ENCODE measurements at regions not wholly inside any gene's neighbourhood (a gene's known extent, or its start where the extent isn't known, plus 50 kb on each side); places are given as distances from the start of the nearest gene placed in this dataset.

DNA sequence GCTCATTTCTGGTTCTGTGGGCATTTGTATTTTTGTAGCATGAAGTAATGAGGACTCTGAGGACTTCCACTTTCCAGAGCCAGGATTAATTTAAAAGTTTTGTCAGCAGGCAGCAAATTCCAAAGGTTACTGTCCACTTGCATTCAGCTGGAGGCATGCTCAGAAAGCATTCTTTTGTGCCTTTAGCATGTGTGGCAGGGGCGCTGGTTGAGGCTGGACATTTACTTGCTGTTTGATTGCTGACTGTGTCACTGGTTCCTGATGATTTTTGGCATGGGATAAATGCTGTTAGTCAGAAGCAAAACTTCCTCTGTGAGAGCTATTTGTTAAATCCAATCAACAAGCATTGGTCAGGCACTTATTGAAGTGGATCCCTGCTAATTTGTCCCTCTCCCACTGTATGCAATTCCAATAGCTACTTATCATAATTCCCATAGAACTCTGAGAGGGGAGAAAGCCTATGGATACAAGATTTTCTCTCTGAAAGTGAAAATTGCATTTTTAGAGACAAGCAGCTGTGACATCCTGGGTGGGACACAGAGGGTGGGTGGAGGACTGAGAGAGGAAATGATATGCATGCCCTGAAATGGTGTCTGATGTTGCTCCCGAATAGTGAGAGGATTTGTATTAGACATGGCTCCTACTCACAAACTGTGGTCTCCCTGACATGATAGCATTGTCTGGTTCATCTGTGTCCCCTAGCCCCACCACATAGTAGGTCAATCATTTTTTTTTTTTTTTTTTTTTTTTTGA, 161.2 kb upstream of the WDR11 start:
- no peaks in the 10 kb centered on the region for H3K27me3 ChIP-seq (ENCODE audit: insufficient read depth, low read length, poor library complexity)
- no peak overlapping the region for H2BK15ac ChIP-seq (replicated peaks; ENCODE audit: low read depth)
- no peak overlapping the region for H4K5ac ChIP-seq (ENCODE audit: low read length)
- no peak overlapping the region for H3K4ac ChIP-seq (ENCODE audit: low read depth, low read length)
- H3K9ac ChIP-seq (ENCODE audit: low read length), result no peak overlapping the region
- no peak overlapping the region for H2BK120ac ChIP-seq (ENCODE audit: low read depth, low read length)
- H3K79me1 ChIP-seq (ENCODE audit: low read length), result no peaks in the 10 kb centered on the region
- no peak for DNase-seq
- no peak overlapping the region for H3K4me2 ChIP-seq (ENCODE audit: low read length)
- H2BK5ac ChIP-seq (ENCODE audit: low read length), result no peak overlapping the region
- H3K4me1 ChIP-seq (ENCODE audit: control insufficient read depth, low read depth, low read length), result peaks cover 10% of the 10 kb centered on the region
- H3K4me3 ChIP-seq (ENCODE audit: low read length), result no peak overlapping the region
- no CpG with 5 or more reads among the region's 2 CpGs for WGBS (ENCODE audit: extremely low coverage, insufficient coverage, low lambda C conversion rate)
- H3K36me3 ChIP-seq (ENCODE audit: control insufficient read depth, insufficient read depth, low read length), result no peaks in the 10 kb centered on the region
- H3K56ac ChIP-seq (ENCODE audit: low read length), result peak overlapping the region; percentile 56
- no peak overlapping the region for H4K8ac ChIP-seq (ENCODE audit: low read depth, low read length)
- H2AK5ac ChIP-seq (ENCODE audit: low read length), result no peak overlapping the region
- no peak overlapping the region for H3K18ac ChIP-seq (ENCODE audit: low read length)
- H3K27ac ChIP-seq (ENCODE audit: low read depth, low read length), result no peak overlapping the region
- H3K23ac ChIP-seq (ENCODE audit: low read length), result no peak overlapping the region
- no peaks in the 10 kb centered on the region for H3K79me2 ChIP-seq (ENCODE audit: control insufficient read depth, insufficient read depth, low read length)

- H4K5ac ChIP-seq (ENCODE audit: low read length), result no peak overlapping the region
- H3K27me3 ChIP-seq (ENCODE audit: insufficient read depth, low read length, poor library complexity), result no peaks in the 10 kb centered on the region
- H3K56ac ChIP-seq (ENCODE audit: low read length), result no peak overlapping the region
- H3K4ac ChIP-seq (ENCODE audit: low read depth, low read length), result no peak overlapping the region
- no peak overlapping the region for H2BK120ac ChIP-seq (ENCODE audit: low read depth, low read length)
- no peak overlapping the region for H3K18ac ChIP-seq (ENCODE audit: low read length)
- H3K4me3 ChIP-seq (ENCODE audit: low read length), result no peak overlapping the region
- no peak overlapping the region for H3K4me2 ChIP-seq (ENCODE audit: low read length)
- H2BK15ac ChIP-seq (replicated peaks; ENCODE audit: low read depth), result no peak overlapping the region
- WGBS (ENCODE audit: extremely low coverage, insufficient coverage, low lambda C conversion rate), result no CpG with 5 or more reads among the region's 3 CpGs
- no peak overlapping the region for H3K27ac ChIP-seq (ENCODE audit: low read depth, low read length)
- no peak overlapping the region for H2BK5ac ChIP-seq (ENCODE audit: low read length)
- H3K36me3 ChIP-seq (ENCODE audit: control insufficient read depth, insufficient read depth, low read length), result no peaks in the 10 kb centered on the region
- no peak overlapping the region for H3K9ac ChIP-seq (ENCODE audit: low read length)
- H3K79me1 ChIP-seq (ENCODE audit: low read length), result no peaks in the 10 kb centered on the region
- H3K79me2 ChIP-seq (ENCODE audit: control insufficient read depth, insufficient read depth, low read length), result no peaks in the 10 kb centered on the region
- peaks cover 5% of the 10 kb centered on the region for H3K4me1 ChIP-seq (ENCODE audit: control insufficient read depth, low read depth, low read length)
- no peak for DNase-seq
- H2AK5ac ChIP-seq (ENCODE audit: low read length), result no peak overlapping the region
- no peak overlapping the region for H3K23ac ChIP-seq (ENCODE audit: low read length)
- H4K8ac ChIP-seq (ENCODE audit: low read depth, low read length), result no peak overlapping the region
Measured at GRCh38 chr10:120691625-120692024, 159.5 kb upstream of the WDR11 start.

DNA sequence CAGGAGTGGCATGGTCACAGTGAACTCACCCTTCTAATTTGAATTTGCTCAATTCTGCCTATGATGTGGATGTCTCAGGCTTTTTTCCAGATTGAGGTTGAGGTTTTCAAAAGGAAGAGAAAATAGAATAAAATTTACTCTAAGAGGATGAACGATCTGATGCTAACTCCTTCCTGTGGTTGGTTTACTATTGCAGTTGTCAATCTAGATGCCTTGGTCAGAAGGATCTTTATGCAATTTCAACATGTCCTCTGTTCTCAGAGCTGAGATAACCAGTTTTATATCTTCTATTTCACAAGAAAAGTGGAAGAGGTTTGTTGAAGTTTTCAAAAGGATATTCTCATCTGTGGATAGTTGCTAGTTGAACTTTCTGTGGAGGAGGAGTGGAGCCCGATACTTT, 150.7 kb upstream of the WDR11 start:
- Histone ChIP-seq H3K79me1 (ENCODE audit: low read length) (no peaks in the 10 kb centered on the region), H3K4ac (ENCODE audit: low read depth, low read length) (no peak overlapping the region), H3K9ac (ENCODE audit: low read length) (no peak overlapping the region), H3K79me2 (ENCODE audit: control insufficient read depth, insufficient read depth, low read length) (no peaks in the 10 kb centered on the region), H3K56ac (ENCODE audit: low read length) (no peak overlapping the region), H3K4me1 (ENCODE audit: control insufficient read depth, low read depth, low read length) (no peaks in the 10 kb centered on the region), H4K8ac (ENCODE audit: low read depth, low read length) (no peak overlapping the region), H2AK5ac (ENCODE audit: low read length) (no peak overlapping the region), H2BK5ac (ENCODE audit: low read length) (no peak overlapping the region), H4K5ac (ENCODE audit: low read length) (no peak overlapping the region), H3K18ac (ENCODE audit: low read length) (no peak overlapping the region), H3K4me2 (ENCODE audit: low read length) (no peak overlapping the region), H3K36me3 (ENCODE audit: control insufficient read depth, insufficient read depth, low read length) (no peaks in the 10 kb centered on the region), H2BK15ac (replicated peaks; ENCODE audit: low read depth) (no peak overlapping the region), H3K23ac (ENCODE audit: low read length) (no peak overlapping the region), H3K4me3 (ENCODE audit: low read length) (no peak overlapping the region), H3K27ac (ENCODE audit: low read depth, low read length) (no peak overlapping the region), H3K27me3 (ENCODE audit: insufficient read depth, low read length, poor library complexity) (no peaks in the 10 kb centered on the region), H2BK120ac (ENCODE audit: low read depth, low read length) (no peak overlapping the region)
- WGBS (ENCODE audit: extremely low coverage, insufficient coverage, low lambda C conversion rate), result no CpG with 5 or more reads among the region's 2 CpGs
- DNase-seq, result no peak

GRCh38 chr10:120701381-120701780, 149.8 kb upstream of the WDR11 start:
- Histone ChIP-seq H3K4me3 (ENCODE audit: low read length) (no peak overlapping the region), H3K27me3 (ENCODE audit: insufficient read depth, low read length, poor library complexity) (no peaks in the 10 kb centered on the region), H3K27ac (ENCODE audit: low read depth, low read length) (no peak overlapping the region), H2BK5ac (ENCODE audit: low read length) (no peak overlapping the region), H3K18ac (ENCODE audit: low read length) (no peak overlapping the region), H2BK15ac (replicated peaks; ENCODE audit: low read depth) (no peak overlapping the region), H3K79me2 (ENCODE audit: control insufficient read depth, insufficient read depth, low read length) (no peaks in the 10 kb centered on the region), H3K56ac (ENCODE audit: low read length) (no peak overlapping the region), H3K36me3 (ENCODE audit: control insufficient read depth, insufficient read depth, low read length) (no peaks in the 10 kb centered on the region), H4K5ac (ENCODE audit: low read length) (no peak overlapping the region), H3K4me1 (ENCODE audit: control insufficient read depth, low read depth, low read length) (no peaks in the 10 kb centered on the region), H3K79me1 (ENCODE audit: low read length) (no peaks in the 10 kb centered on the region), H3K23ac (ENCODE audit: low read length) (no peak overlapping the region), H2AK5ac (ENCODE audit: low read length) (no peak overlapping the region), H2BK120ac (ENCODE audit: low read depth, low read length) (no peak overlapping the region), H3K4me2 (ENCODE audit: low read length) (no peak overlapping the region), H4K8ac (ENCODE audit: low read depth, low read length) (no peak overlapping the region), H3K9ac (ENCODE audit: low read length) (no peak overlapping the region), H3K4ac (ENCODE audit: low read depth, low read length) (no peak overlapping the region)
- no peak for DNase-seq
- WGBS (ENCODE audit: extremely low coverage, insufficient coverage, low lambda C conversion rate), result no CpG with 5 or more reads among the region's 2 CpGs

- no peak overlapping the region for H2AK5ac ChIP-seq (ENCODE audit: low read length)
- no peak overlapping the region for H4K5ac ChIP-seq (ENCODE audit: low read length)
- WGBS (ENCODE audit: extremely low coverage, insufficient coverage, low lambda C conversion rate), result no CpG with 5 or more reads among the region's 1 CpG
- no peak overlapping the region for H3K4me3 ChIP-seq (ENCODE audit: low read length)
- no peaks in the 10 kb centered on the region for H3K79me1 ChIP-seq (ENCODE audit: low read length)
- no peak overlapping the region for H3K18ac ChIP-seq (ENCODE audit: low read length)
- no peaks in the 10 kb centered on the region for H3K79me2 ChIP-seq (ENCODE audit: control insufficient read depth, insufficient read depth, low read length)
- H3K9ac ChIP-seq (ENCODE audit: low read length), result no peak overlapping the region
- H3K27me3 ChIP-seq (ENCODE audit: insufficient read depth, low read length, poor library complexity), result no peaks in the 10 kb centered on the region
- H2BK15ac ChIP-seq (replicated peaks; ENCODE audit: low read depth), result no peak overlapping the region
- H3K56ac ChIP-seq (ENCODE audit: low read length), result no peak overlapping the region
- no peak overlapping the region for H2BK120ac ChIP-seq (ENCODE audit: low read depth, low read length)
- H3K4me2 ChIP-seq (ENCODE audit: low read length), result no peak overlapping the region
- no peaks in the 10 kb centered on the region for H3K36me3 ChIP-seq (ENCODE audit: control insufficient read depth, insufficient read depth, low read length)
- no peak overlapping the region for H2BK5ac ChIP-seq (ENCODE audit: low read length)
- H3K4me1 ChIP-seq (ENCODE audit: control insufficient read depth, low read depth, low read length), result no peaks in the 10 kb centered on the region
- no peak overlapping the region for H3K27ac ChIP-seq (ENCODE audit: low read depth, low read length)
- no peak overlapping the region for H3K4ac ChIP-seq (ENCODE audit: low read depth, low read length)
- no peak overlapping the region for H3K23ac ChIP-seq (ENCODE audit: low read length)
- DNase-seq, result no peak
- H4K8ac ChIP-seq (ENCODE audit: low read depth, low read length), result no peak overlapping the region
Measured at GRCh38 chr10:120702032-120702431, 149.1 kb upstream of the WDR11 start.

- no peaks in the 10 kb centered on the region for H3K4me1 ChIP-seq (ENCODE audit: control insufficient read depth, low read depth, low read length)
- no peak overlapping the region for H3K23ac ChIP-seq (ENCODE audit: low read length)
- no peak overlapping the region for H2BK120ac ChIP-seq (ENCODE audit: low read depth, low read length)
- H3K4ac ChIP-seq (ENCODE audit: low read depth, low read length), result no peak overlapping the region
- no peak for DNase-seq
- H3K4me2 ChIP-seq (ENCODE audit: low read length), result no peak overlapping the region
- H3K79me2 ChIP-seq (ENCODE audit: control insufficient read depth, insufficient read depth, low read length), result no peaks in the 10 kb centered on the region
- H3K18ac ChIP-seq (ENCODE audit: low read length), result no peak overlapping the region
- no peak overlapping the region for H2AK5ac ChIP-seq (ENCODE audit: low read length)
- H3K27me3 ChIP-seq (ENCODE audit: insufficient read depth, low read length, poor library complexity), result no peaks in the 10 kb centered on the region
- no peak overlapping the region for H3K56ac ChIP-seq (ENCODE audit: low read length)
- H3K36me3 ChIP-seq (ENCODE audit: control insufficient read depth, insufficient read depth, low read length), result no peaks in the 10 kb centered on the region
- H3K9ac ChIP-seq (ENCODE audit: low read length), result no peak overlapping the region
- H2BK5ac ChIP-seq (ENCODE audit: low read length), result no peak overlapping the region
- H3K79me1 ChIP-seq (ENCODE audit: low read length), result no peaks in the 10 kb centered on the region
- no peak overlapping the region for H2BK15ac ChIP-seq (replicated peaks; ENCODE audit: low read depth)
- no peak overlapping the region for H3K4me3 ChIP-seq (ENCODE audit: low read length)
- H3K27ac ChIP-seq (ENCODE audit: low read depth, low read length), result no peak overlapping the region
- no peak overlapping the region for H4K5ac ChIP-seq (ENCODE audit: low read length)
- no peak overlapping the region for H4K8ac ChIP-seq (ENCODE audit: low read depth, low read length)
- WGBS (ENCODE audit: extremely low coverage, insufficient coverage, low lambda C conversion rate), result no CpG with 5 or more reads among the region's 4 CpGs
Measured at GRCh38 chr10:120705309-120705708, 145.9 kb upstream of the WDR11 start.
